ENCODE measurements at regions not wholly inside any gene's neighbourhood (a gene's known extent, or its start where the extent isn't known, plus 50 kb on each side); places are given as distances from the start of the nearest gene placed in this dataset.

GRCh38 chr1:116833718-116834117 lies 76.0 kb upstream of the PTGFRN start:
- ATAC-seq, result no peak
- no peak for TF ChIP-seq ZNF565 (CRISPR knock-in tag; conservative IDR thresholded peaks at IDR 0.05; ENCODE audit: low read depth)
- TF ChIP-seq ESRRG (CRISPR knock-in tag; IDR thresholded peaks at IDR 0.05), result no peak
- TF ChIP-seq, protein P1, sequence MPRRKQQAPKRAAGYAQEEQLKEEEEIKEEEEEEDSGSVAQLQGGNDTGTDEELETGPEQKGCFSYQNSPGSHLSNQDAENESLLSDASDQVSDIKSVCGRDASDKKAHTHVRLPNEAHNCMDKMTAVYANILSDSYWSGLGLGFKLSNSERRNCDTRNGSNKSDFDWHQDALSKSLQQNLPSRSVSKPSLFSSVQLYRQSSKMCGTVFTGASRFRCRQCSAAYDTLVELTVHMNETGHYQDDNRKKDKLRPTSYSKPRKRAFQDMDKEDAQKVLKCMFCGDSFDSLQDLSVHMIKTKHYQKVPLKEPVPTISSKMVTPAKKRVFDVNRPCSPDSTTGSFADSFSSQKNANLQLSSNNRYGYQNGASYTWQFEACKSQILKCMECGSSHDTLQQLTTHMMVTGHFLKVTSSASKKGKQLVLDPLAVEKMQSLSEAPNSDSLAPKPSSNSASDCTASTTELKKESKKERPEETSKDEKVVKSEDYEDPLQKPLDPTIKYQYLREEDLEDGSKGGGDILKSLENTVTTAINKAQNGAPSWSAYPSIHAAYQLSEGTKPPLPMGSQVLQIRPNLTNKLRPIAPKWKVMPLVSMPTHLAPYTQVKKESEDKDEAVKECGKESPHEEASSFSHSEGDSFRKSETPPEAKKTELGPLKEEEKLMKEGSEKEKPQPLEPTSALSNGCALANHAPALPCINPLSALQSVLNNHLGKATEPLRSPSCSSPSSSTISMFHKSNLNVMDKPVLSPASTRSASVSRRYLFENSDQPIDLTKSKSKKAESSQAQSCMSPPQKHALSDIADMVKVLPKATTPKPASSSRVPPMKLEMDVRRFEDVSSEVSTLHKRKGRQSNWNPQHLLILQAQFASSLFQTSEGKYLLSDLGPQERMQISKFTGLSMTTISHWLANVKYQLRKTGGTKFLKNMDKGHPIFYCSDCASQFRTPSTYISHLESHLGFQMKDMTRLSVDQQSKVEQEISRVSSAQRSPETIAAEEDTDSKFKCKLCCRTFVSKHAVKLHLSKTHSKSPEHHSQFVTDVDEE (CRISPR knock-in tag; IDR thresholded peaks at IDR 0.05), result no peak
- TF ChIP-seq CSRNP3 (CRISPR knock-in tag; IDR thresholded peaks at IDR 0.05), result no peak

DNA sequence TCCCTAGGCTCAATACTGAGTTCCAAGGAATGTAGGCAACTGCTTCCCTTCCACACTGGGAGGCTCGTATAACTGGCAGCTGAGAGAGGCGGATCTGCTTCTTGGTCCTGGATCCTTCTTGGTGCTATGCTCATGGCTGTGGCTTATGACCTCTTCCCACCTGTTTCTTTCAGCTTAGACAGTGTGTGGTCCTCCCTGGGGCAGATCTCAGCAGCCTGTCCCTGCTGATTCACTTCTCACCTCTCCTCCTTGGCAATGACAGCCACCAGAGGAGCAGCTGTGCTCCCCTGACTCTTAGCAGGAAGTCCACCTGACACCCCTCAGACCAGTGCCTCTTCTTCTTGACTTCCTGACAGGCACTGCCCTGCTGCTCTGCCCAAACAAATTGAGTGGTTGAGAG lies 75.1 kb upstream of the PTGFRN start:
- ATAC-seq, result no peak
- TF ChIP-seq ZFP3 (CRISPR knock-in tag; IDR thresholded peaks at IDR 0.05) (no peak), RARB (CRISPR knock-in tag; IDR thresholded peaks at IDR 0.05) (no peak), ZFP30 (CRISPR knock-in tag; IDR thresholded peaks at IDR 0.05) (no peak), BACH2 (CRISPR knock-in tag; IDR thresholded peaks at IDR 0.05; ENCODE audit: borderline replicate concordance) (no peak), ZC3H10 (CRISPR knock-in tag; IDR thresholded peaks at IDR 0.05) (no peak), GLIS3 (CRISPR knock-in tag; IDR thresholded peaks at IDR 0.05) (no peak), TCF4 (CRISPR knock-in tag; IDR thresholded peaks at IDR 0.05; ENCODE audit: borderline replicate concordance) (no peak), ISL1 (CRISPR knock-in tag; IDR thresholded peaks at IDR 0.05) (no peak), ZNF8 (CRISPR knock-in tag; IDR thresholded peaks at IDR 0.05) (no peak), ZNF565 (CRISPR knock-in tag; conservative IDR thresholded peaks at IDR 0.05; ENCODE audit: low read depth) (no peak), CSRNP3 (CRISPR knock-in tag; IDR thresholded peaks at IDR 0.05) (no peak), CSDC2 (CRISPR knock-in tag; IDR thresholded peaks at IDR 0.05) (no peak), TOX (CRISPR knock-in tag; IDR thresholded peaks at IDR 0.05; ENCODE audit: borderline replicate concordance) (no peak), ZNF70 (CRISPR knock-in tag; IDR thresholded peaks at IDR 0.05) (no peak), ESRRG (CRISPR knock-in tag; IDR thresholded peaks at IDR 0.05) (no peak)

DNA sequence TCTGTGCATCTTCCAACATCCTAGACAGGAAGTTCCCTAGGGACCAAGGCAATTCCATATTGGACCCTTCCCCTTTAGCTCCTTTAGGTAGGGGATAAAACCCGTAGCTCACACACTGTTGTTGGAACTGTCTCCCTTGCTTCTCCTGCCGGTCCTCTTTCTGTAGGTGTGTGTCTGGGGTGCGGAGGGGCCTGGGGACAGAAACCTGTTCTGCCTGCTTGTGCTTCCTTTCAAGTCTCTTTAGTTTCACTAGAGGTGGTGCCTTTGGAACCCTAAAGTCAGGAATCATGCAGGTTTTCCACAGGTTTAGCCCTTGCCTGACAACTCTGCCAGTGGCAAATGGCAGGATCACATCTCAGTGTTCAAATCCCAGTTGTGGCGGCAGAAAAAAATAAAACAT lies 74.6 kb upstream of the PTGFRN start:
- TF ChIP-seq, protein P2, sequence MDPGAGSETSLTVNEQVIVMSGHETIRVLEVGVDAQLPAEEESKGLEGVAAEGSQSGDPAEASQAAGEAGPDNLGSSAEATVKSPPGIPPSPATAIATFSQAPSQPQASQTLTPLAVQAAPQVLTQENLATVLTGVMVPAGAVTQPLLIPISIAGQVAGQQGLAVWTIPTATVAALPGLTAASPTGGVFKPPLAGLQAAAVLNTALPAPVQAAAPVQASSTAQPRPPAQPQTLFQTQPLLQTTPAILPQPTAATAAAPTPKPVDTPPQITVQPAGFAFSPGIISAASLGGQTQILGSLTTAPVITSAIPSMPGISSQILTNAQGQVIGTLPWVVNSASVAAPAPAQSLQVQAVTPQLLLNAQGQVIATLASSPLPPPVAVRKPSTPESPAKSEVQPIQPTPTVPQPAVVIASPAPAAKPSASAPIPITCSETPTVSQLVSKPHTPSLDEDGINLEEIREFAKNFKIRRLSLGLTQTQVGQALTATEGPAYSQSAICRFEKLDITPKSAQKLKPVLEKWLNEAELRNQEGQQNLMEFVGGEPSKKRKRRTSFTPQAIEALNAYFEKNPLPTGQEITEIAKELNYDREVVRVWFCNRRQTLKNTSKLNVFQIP (CRISPR knock-in tag; IDR thresholded peaks at IDR 0.05; ENCODE audit: borderline replicate concordance, low read depth), result no peak
- TF ChIP-seq SNAI2 (CRISPR knock-in tag; IDR thresholded peaks at IDR 0.05) (no peak), ARNTL (CRISPR knock-in tag; IDR thresholded peaks at IDR 0.05; ENCODE audit: borderline replicate concordance, low read depth) (no peak), GLIS3 (CRISPR knock-in tag; IDR thresholded peaks at IDR 0.05) (no peak), TOX (CRISPR knock-in tag; IDR thresholded peaks at IDR 0.05; ENCODE audit: borderline replicate concordance) (no peak), OSR1 (CRISPR knock-in tag; IDR thresholded peaks at IDR 0.05) (no peak), TCF4 (CRISPR knock-in tag; IDR thresholded peaks at IDR 0.05; ENCODE audit: borderline replicate concordance) (no peak), BACH2 (CRISPR knock-in tag; IDR thresholded peaks at IDR 0.05; ENCODE audit: borderline replicate concordance) (no peak), ZC3H10 (CRISPR knock-in tag; IDR thresholded peaks at IDR 0.05) (no peak), ZNF565 (CRISPR knock-in tag; conservative IDR thresholded peaks at IDR 0.05; ENCODE audit: low read depth) (no peak), ESRRG (CRISPR knock-in tag; IDR thresholded peaks at IDR 0.05) (no peak), ISL1 (CRISPR knock-in tag; IDR thresholded peaks at IDR 0.05) (no peak), PPARA (CRISPR knock-in tag; IDR thresholded peaks at IDR 0.05; ENCODE audit: borderline replicate concordance) (no peak), ZNF70 (CRISPR knock-in tag; IDR thresholded peaks at IDR 0.05) (no peak)
- TF ChIP-seq, protein P1 (CRISPR knock-in tag; IDR thresholded peaks at IDR 0.05), result no peak
- TF ChIP-seq, protein P3, sequence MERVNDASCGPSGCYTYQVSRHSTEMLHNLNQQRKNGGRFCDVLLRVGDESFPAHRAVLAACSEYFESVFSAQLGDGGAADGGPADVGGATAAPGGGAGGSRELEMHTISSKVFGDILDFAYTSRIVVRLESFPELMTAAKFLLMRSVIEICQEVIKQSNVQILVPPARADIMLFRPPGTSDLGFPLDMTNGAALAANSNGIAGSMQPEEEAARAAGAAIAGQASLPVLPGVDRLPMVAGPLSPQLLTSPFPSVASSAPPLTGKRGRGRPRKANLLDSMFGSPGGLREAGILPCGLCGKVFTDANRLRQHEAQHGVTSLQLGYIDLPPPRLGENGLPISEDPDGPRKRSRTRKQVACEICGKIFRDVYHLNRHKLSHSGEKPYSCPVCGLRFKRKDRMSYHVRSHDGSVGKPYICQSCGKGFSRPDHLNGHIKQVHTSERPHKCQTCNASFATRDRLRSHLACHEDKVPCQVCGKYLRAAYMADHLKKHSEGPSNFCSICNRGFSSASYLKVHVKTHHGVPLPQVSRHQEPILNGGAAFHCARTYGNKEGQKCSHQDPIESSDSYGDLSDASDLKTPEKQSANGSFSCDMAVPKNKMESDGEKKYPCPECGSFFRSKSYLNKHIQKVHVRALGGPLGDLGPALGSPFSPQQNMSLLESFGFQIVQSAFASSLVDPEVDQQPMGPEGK (CRISPR knock-in tag; IDR thresholded peaks at IDR 0.05; ENCODE audit: borderline replicate concordance), result no peak
- ATAC-seq, result no peak
